Stimulated activated naive B cell treated with anti-CD40 and anti-IgM and Interleukin-4, amounts not matched to agents 10 μg/mL and 1 μg/mL and 100 μg/mL, for 72 hours (primary cell): ENCODE measurements at regions not wholly inside any gene's neighbourhood (a gene's known extent, or its start where the extent isn't known, plus 50 kb on each side); places are given as distances from the start of the nearest gene placed in this dataset.

Experiments used
- ATAC-seq, 2 donors: fragments of 150-1000 bp; cut with Tn5 transposase; replicated peaks; 2 replicates each; pipeline ENCODE4 v1.10.0; 2021; ENCODE audit warnings: moderate library complexity in 1 of 2
- DNase-seq: peaks from one replicate; pipeline ENCODE4 v3.0.0; 2021
- H3K27ac Mint-ChIP-seq: one replicate; pipeline ENCODE4 v1.8.0; 2022; ENCODE audit warnings: mild to moderate bottlenecking, mixed read lengths
- H3K27me3 Mint-ChIP-seq, 2 donors: one replicate each; pipeline ENCODE4 v1.8.0; 2022; ENCODE audit warnings: mixed read lengths in 2 of 2
- H3K36me3 Mint-ChIP-seq, 2 donors: one replicate each; pipeline ENCODE4 v1.8.0; 2022; ENCODE audit warnings: mixed read lengths in 2 of 2, mild to moderate bottlenecking in 1 of 2
- H3K4me1 Mint-ChIP-seq, 2 donors: one replicate each; pipeline ENCODE4 v1.8.0; 2022; ENCODE audit warnings: mixed read lengths in 2 of 2, mild to moderate bottlenecking in 1 of 2
- H3K4me3 Mint-ChIP-seq, 2 donors: one replicate each; pipeline ENCODE4 v1.8.0; 2022; ENCODE audit warnings: mild to moderate bottlenecking in 2 of 2, mixed read lengths in 2 of 2, moderate library complexity in 1 of 2
- H3K9me3 Mint-ChIP-seq, 2 donors: one replicate each; pipeline ENCODE4 v1.8.0; 2022; ENCODE audit warnings: mixed read lengths in 2 of 2, mild to moderate bottlenecking in 1 of 2

- Mint-ChIP-seq H3K36me3 (no peaks in the 10 kb centered on the region), H3K9me3 (no peaks in the 10 kb centered on the region), H3K4me3 (no peak overlapping the region), H3K27ac (no peak overlapping the region), H3K27me3 (peaks cover 0 to 4% of the 10 kb centered on the region in 2 donors), H3K4me1 (no peaks in the 10 kb centered on the region)
- no peak for DNase-seq
- ATAC-seq = no peak
Observed at GRCh38 chr3:117526470-117527079, 817.0 kb downstream of the TUSC7 start.

GRCh38 chr3:117527346-117527745, 817.8 kb downstream of the TUSC7 start:
- H3K27me3 Mint-ChIP-seq = peaks cover 0 to 4% of the 10 kb centered on the region in 2 donors
- H3K4me3 Mint-ChIP-seq = no peak overlapping the region
- no peaks in the 10 kb centered on the region for H3K9me3 Mint-ChIP-seq
- H3K36me3 Mint-ChIP-seq = no peaks in the 10 kb centered on the region
- ATAC-seq = no peak
- no peak for DNase-seq
- H3K4me1 Mint-ChIP-seq = no peaks in the 10 kb centered on the region
- H3K27ac Mint-ChIP-seq = no peak overlapping the region

DNA sequence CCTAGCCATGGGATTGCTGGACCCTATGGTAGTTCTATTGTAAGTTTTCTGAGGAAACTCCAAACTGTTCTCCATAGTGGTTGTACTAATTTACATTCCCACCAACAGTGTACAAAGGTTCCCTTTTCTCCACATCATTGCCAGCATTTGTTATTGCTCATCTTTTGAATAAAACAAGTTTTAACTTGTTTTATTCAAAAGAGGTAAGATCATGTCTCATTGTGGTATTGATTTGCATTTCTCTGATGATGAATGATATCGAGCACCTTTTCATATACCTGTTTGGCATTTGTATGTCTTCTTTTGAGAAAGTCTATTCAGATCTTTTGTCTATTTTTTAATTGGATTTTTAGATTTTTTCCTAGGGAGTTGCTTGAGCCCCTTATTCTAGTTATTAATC, 819.1 kb downstream of the TUSC7 start:
- Mint-ChIP-seq H3K9me3 (no peaks in the 10 kb centered on the region), H3K4me3 (no peak overlapping the region), H3K36me3 (no peaks in the 10 kb centered on the region), H3K4me1 (no peaks in the 10 kb centered on the region), H3K27me3 (peaks cover 0 to 4% of the 10 kb centered on the region in 2 donors), H3K27ac (no peak overlapping the region)
- ATAC-seq (no peak), DNase-seq (no peak)

DNA sequence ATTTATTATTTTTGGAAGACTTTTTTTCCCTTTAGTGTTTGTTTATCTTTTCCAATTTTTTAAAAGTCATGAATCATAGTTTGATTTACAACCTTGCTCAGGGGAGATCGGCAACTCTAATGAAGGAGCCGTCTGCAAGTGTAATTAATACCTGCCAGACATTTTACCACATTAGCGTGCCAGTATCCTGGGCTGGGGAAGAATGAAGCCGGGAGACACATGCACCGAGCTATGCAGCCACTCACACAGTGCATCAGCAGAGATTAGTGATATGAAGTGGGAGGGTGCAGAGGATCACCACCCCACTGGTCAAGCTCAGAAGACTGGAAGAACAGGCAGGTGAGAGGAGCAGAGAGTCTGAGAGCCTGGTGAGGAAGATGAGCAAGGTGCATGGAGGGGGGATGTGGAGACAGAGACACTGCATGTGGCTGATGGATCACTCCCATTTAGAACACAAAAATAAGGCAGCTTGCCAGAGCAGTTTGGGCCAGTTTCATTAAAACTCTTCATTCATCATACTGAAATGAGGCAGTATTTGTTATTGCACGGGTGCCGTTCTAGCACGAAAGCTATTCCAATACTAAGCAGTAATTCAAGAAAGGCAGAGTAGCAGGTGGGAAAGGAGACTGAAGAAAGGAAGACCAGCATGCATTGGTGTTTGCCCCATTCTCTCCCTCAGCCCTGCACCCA, 821.6 kb downstream of the TUSC7 start:
- Mint-ChIP-seq H3K9me3 (peaks cover 0 to 4% of the 10 kb centered on the region in 2 donors), H3K4me1 (no peaks in the 10 kb centered on the region), H3K27ac (no peak overlapping the region), H3K36me3 (no peaks in the 10 kb centered on the region), H3K27me3 (peaks cover 0 to 4% of the 10 kb centered on the region in 2 donors), H3K4me3 (no peak overlapping the region)
- ATAC-seq (no peak), DNase-seq (no peak)

DNA sequence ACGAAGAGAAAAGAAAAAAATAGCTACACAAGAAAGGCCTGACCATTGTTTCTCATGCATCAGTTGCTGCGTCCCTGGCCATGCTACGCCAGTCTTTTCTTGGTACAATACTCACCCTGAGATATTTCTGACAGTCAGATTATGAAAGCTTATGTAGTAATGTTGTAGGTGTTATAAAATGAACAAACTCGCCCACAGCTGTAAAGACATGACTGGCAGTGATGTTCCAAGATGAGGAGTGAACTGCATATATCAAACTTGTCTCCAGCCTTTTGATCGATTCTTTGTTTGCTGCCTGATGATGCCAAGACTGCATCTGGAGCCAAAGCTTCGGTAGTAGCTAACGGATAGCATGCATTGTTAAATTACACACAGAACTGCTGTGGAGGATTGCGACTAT, 822.7 kb downstream of the TUSC7 start:
- Mint-ChIP-seq H3K27ac (no peak overlapping the region), H3K4me1 (no peaks in the 10 kb centered on the region), H3K36me3 (no peaks in the 10 kb centered on the region), H3K27me3 (peaks cover 0 to 4% of the 10 kb centered on the region in 2 donors), H3K9me3 (peaks cover 4 to 10% of the 10 kb centered on the region in 2 donors), H3K4me3 (no peak overlapping the region)
- ATAC-seq (no peak), DNase-seq (no peak)

- no peak overlapping the region for H3K4me3 Mint-ChIP-seq
Observed at GRCh38 chr3:117534138-117534537, 824.6 kb downstream of the TUSC7 start.

GRCh38 chr3:117536006-117536405, 826.4 kb downstream of the TUSC7 start:
- Mint-ChIP-seq H3K4me1 (no peaks in the 10 kb centered on the region), H3K4me3 (no peak overlapping the region), H3K27ac (no peak overlapping the region), H3K9me3 (peaks cover 4 to 10% of the 10 kb centered on the region in 2 donors), H3K36me3 (no peaks in the 10 kb centered on the region), H3K27me3 (peaks cover 0 to 4% of the 10 kb centered on the region in 2 donors)
- DNase-seq = no peak
- no peak for ATAC-seq

More at GRCh38 chr3:117534138-117534537, 824.6 kb downstream of the TUSC7 start:
- Mint-ChIP-seq H3K9me3 (peaks cover 4 to 10% of the 10 kb centered on the region in 2 donors), H3K27me3 (peaks cover 0 to 4% of the 10 kb centered on the region in 2 donors), H3K36me3 (no peaks in the 10 kb centered on the region), H3K27ac (no peak overlapping the region), H3K4me1 (no peaks in the 10 kb centered on the region)
- DNase-seq = no peak
- ATAC-seq = no peak

DNA sequence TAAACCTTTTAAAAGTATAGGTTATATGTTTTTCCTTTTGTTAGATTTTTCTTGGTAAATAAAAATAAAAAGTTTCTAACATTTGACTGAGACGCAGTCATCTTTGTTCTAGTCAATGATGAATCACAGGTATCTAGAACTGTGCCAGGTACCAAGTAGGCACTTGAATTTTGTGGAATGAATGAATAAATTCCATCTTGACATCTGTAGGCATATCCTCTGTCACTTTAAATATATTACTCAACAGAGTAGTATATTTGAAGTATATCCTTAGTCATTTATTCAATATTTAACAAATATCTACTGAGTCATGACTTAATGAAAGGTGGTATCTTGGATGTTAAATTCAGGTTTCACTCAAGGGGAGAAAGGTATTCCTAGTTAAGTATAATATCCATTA, 828.4 kb downstream of the TUSC7 start:
- H3K36me3 Mint-ChIP-seq = no peaks in the 10 kb centered on the region
- H3K27me3 Mint-ChIP-seq = no peaks in the 10 kb centered on the region

DNA sequence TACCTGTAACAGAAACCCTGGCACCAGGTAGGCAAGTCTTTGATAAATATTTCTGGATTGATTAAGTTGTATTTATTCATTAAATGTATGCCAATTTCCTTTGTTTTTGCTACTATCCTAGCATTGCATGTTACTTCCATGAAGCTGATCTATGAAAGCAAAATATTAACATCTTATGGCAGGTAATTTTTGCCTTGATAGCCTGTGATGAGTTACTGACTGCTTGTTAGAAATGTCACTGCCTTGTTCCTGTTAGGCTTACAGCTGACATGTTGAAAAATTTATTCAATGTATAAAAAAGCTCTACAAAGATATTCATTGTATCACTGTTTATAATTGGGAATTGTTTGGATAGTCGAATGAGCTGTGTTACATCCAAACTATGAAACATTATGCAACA, 830.1 kb downstream of the TUSC7 start:
- no peak overlapping the region for H3K27ac Mint-ChIP-seq
- peaks cover 4 to 10% of the 10 kb centered on the region in 2 donors for H3K9me3 Mint-ChIP-seq
- DNase-seq (no peak), ATAC-seq (no peak)
- H3K36me3 Mint-ChIP-seq = no peaks in the 10 kb centered on the region
- no peaks in the 10 kb centered on the region for H3K4me1 Mint-ChIP-seq
- no peak overlapping the region for H3K4me3 Mint-ChIP-seq
- no peaks in the 10 kb centered on the region for H3K27me3 Mint-ChIP-seq

More for the DNA sequence above, 828.4 kb downstream of the TUSC7 start:
- ATAC-seq (no peak), DNase-seq (no peak)
- no peaks in the 10 kb centered on the region for H3K4me1 Mint-ChIP-seq
- H3K9me3 Mint-ChIP-seq = peaks cover 4 to 10% of the 10 kb centered on the region in 2 donors
- H3K4me3 Mint-ChIP-seq = no peak overlapping the region
- H3K27ac Mint-ChIP-seq = no peak overlapping the region

DNA sequence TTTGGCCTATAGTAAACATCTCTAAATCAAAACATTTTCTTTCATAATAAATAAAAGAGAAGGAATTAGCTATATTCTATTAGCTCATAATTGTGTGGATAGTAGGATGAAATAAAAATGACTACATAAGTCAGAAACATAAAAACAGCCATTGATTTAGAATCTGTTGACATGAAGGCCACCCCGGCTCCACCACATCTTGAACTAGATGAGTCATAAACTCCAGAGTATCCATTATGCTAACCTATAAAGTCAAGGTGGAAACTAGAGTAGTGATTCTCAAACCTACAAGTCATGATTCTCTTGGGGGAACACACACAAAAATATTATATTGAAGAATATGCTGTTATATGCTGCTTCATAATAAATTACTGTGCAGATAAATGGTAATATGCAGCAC, 831.0 kb downstream of the TUSC7 start:
- Mint-ChIP-seq H3K36me3 (no peaks in the 10 kb centered on the region), H3K27ac (no peak overlapping the region), H3K27me3 (no peaks in the 10 kb centered on the region), H3K4me1 (no peaks in the 10 kb centered on the region), H3K4me3 (no peak overlapping the region), H3K9me3 (peaks cover 4 to 10% of the 10 kb centered on the region in 2 donors)
- ATAC-seq (no peak), DNase-seq (no peak)

DNA sequence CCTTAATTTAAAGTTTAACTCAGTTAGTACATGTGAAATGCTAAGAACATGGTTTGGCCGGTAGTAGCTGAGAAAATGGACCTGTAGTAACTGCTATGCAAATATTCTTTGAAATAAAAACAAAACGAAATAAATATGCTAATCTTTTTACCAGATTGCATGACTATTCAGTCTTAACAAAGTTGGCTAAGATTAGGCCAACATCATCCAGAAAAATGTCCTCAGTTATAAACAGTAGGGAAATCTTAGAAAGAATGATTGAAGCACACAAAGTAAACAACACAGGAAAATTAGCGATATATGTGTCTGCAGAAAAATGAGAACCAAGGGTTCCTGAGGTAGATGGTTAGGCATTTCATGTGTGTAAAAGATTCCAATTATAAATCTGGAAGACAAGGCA, 832.1 kb downstream of the TUSC7 start:
- no peak overlapping the region for H3K4me3 Mint-ChIP-seq
- no peak overlapping the region for H3K27ac Mint-ChIP-seq
- no peaks in the 10 kb centered on the region for H3K4me1 Mint-ChIP-seq
- DNase-seq = no peak
- H3K27me3 Mint-ChIP-seq = no peaks in the 10 kb centered on the region
- no peak for ATAC-seq
- no peaks in the 10 kb centered on the region for H3K36me3 Mint-ChIP-seq
- H3K9me3 Mint-ChIP-seq = peaks cover 2 to 3% of the 10 kb centered on the region in 2 donors

- no peak for DNase-seq
- no peak overlapping the region for H3K27ac Mint-ChIP-seq
- no peak for ATAC-seq
- H3K27me3 Mint-ChIP-seq = no peaks in the 10 kb centered on the region
- no peaks in the 10 kb centered on the region for H3K4me1 Mint-ChIP-seq
- H3K4me3 Mint-ChIP-seq = no peak overlapping the region
- no peaks in the 10 kb centered on the region for H3K36me3 Mint-ChIP-seq
- H3K9me3 Mint-ChIP-seq = no peaks in the 10 kb centered on the region
Observed at GRCh38 chr3:117543521-117543920, 833.9 kb downstream of the TUSC7 start.

- H3K4me3 Mint-ChIP-seq = no peak overlapping the region
- H3K36me3 Mint-ChIP-seq = no peaks in the 10 kb centered on the region
- no peak overlapping the region for H3K27ac Mint-ChIP-seq
- H3K27me3 Mint-ChIP-seq = no peaks in the 10 kb centered on the region
- no peaks in the 10 kb centered on the region for H3K4me1 Mint-ChIP-seq
- DNase-seq (no peak), ATAC-seq (no peak)
- no peaks in the 10 kb centered on the region for H3K9me3 Mint-ChIP-seq
Observed at GRCh38 chr3:117545484-117545883, 835.9 kb downstream of the TUSC7 start.

GRCh38 chr3:117547956-117548550, 838.5 kb downstream of the TUSC7 start:
- no peak overlapping the region for H3K27ac Mint-ChIP-seq
- ATAC-seq (no peak), DNase-seq (no peak)
- no peaks in the 10 kb centered on the region for H3K4me1 Mint-ChIP-seq
- H3K9me3 Mint-ChIP-seq = no peaks in the 10 kb centered on the region
- H3K27me3 Mint-ChIP-seq = no peaks in the 10 kb centered on the region
- H3K4me3 Mint-ChIP-seq = no peak overlapping the region
- H3K36me3 Mint-ChIP-seq = no peaks in the 10 kb centered on the region

DNA sequence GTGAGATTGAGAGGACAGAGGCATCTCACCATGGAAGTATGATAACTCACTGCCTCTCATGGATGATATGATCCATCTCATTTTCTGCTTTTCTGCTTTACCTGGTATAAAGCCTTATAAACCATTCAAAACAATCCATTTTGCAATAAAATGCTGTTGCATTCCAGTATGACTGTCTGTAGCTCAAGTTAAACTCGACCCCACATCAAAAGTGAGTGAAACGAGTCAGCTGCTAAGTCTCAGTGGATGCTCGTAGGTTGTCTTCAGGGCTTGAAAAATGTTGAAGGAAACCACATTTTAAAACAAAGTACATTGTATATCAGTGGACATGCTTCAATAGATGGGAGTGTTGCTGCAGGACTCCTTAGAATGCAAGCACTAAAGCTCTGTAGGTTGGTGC, 839.0 kb downstream of the TUSC7 start:
- no peaks in the 10 kb centered on the region for H3K36me3 Mint-ChIP-seq
- H3K27ac Mint-ChIP-seq = no peak overlapping the region
- H3K27me3 Mint-ChIP-seq = no peaks in the 10 kb centered on the region
- ATAC-seq (no peak), DNase-seq (no peak)
- no peaks in the 10 kb centered on the region for H3K9me3 Mint-ChIP-seq
- H3K4me1 Mint-ChIP-seq = no peaks in the 10 kb centered on the region
- no peak overlapping the region for H3K4me3 Mint-ChIP-seq
